ENCODE measurements at regions not wholly inside any gene's neighbourhood (a gene's known extent, or its start where the extent isn't known, plus 50 kb on each side); places are given as distances from the start of the nearest gene placed in this dataset.
A peak's percentile ranks its signal among the peaks of the same experiment; 100 is the strongest.
"Not testable (repeated sequence)": the region's sequence is repeated elsewhere in the genome, so short reads cannot be mapped to it uniquely, and the experiment has no call there.

DNA sequence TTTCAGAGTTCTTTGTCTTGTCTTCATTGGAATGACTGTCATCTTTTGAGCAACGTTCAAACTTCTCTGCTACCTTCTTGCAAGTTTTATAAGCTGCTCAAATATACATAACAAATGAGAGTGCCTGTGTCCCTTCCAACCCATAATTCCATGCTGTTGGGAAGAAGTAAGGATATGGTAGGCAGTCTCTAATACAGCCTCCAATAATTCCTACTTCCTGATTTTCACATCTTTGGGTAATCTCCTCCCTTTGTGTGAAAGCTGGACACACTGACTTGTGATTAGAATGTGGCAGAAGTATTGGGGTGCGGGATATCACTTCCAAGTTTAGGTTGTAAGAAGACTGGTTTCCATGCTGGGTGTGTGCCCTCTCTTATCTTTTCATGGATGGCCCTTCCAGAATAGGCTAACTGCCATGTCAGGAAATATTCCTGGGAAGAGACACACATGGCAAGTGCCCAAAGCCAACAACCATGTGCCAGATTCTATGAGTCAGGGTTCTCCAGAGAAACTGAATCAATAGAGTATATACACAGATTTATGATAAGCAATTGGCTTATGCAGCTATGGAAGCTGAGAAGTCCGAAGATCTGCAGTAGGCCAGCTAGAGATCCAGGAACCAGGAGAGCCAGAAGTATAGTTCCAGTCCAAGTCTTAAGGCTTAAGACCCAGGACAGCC lies 531.3 kb downstream of the NTRK2 start:
- DNase-seq: no peak

DNA sequence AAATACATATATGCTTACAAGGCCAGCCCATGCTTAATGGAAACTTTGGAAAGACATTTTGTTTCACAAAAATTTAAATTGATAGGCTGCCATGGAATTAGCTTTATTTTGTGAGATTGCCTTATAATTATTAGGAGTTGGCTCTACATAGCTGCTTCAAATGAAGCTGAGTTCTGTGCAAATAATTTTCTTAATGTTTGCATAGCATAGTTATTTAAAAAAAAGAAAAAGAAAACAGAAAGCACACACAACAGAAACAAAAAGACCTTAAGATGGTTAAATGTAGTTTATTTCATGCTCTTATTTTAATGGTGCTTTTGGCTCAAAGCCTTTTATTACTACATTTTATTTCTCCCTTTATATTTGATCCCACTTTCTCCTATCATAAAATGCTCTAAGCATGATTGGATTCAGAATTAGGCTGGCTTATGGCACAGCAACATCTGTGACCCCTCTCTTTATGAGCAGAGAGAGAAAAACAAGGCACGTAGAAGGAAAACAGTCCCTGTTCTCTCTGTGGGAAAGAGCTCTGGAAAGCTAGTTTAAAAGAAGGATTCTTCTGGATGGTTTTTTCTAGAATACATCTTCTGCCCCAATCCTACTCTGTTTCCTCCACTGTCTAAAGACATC lies 530.5 kb downstream of the NTRK2 start:
- DNase-seq: no peak

DNA sequence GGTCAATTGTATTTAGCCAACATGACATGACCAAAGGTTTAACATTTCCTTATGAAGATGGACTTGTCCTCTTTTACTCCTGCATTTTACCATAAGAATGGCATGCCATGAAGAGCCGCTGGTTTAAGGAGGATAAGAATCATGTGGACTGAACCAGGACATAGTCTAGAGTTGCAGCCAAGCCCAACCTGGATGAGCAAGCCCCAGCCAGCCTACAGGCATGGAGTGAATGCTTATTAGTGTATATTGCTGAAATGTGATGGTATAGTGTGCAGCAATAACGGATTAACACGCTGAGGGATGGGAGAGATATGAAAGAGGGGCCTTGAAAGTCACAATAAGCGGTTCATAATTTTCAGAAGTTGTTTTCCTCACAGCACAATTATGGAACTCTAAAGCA lies 523.2 kb downstream of the NTRK2 start:
- no peak for DNase-seq

DNA sequence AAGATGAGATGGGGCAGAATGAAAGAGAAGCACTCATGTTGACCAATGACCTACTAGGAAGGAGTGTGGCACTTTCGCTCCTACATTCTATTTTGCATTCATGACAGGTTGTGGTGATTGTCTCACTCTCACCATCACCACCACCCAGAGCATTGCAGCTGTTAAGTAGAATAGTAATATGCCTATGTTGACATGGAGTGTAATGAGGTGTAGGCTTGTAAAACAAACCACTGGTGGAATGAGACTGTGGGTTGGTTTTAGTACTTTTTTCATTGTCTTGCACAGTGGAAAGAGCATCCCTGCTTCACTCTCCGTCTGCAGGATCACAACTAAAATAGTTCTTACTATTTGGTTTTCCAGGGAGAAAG lies 516.7 kb downstream of the NTRK2 start:
- DNase-seq: no peak

DNA sequence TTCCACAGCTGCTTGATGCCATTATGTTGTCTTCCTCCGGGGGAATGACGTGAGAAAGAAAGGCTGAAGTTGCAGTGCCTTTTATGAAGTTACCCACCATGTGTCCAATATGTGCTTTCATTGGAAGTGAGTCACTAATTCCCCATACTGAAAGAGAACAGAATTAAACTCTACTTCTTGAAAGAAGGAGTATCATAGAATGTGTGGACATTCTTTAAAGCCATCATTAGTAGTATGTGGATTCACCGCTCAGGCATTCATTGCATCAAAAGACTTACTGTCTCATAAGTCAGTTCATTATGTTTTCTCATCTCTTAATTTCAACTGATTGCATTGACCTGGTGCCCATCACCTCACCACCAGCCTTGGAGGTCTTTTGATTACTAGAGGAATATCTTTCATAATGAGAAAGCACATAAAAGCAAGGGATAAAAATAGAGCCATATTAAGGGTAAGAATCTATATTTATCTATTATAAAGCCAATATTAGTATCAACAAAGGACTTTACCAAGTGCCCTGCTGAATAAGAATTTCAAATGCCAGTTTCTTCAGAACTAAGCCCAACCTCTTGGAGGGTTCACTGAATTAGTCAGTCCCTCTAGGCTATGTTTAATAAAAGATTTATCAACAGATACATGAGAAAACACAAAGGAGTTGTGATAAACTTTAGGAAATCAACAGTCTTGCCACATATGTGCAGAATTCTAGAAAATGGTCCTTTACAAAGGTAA lies 516.1 kb downstream of the NTRK2 start:
- DNase-seq: no peak

DNA sequence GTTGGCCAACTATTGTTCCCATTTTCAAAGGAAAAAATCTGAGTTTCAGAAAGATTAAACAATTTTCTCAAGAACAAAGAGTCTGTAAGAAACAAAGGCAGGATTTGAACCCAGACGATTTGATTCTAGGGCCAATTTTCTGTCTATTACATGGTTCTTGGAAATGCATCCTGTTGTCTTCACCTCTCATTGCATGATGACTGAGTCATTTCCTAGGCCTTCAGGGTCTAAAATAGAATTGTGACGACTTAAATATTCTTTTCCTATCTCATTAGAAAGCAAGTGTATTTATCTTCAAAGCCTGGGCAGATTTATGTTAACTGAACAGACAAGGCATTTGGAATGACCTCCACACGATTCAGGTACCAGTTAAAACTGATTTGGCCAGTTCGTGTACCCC lies 512.9 kb downstream of the NTRK2 start:
- no peak for DNase-seq

DNA sequence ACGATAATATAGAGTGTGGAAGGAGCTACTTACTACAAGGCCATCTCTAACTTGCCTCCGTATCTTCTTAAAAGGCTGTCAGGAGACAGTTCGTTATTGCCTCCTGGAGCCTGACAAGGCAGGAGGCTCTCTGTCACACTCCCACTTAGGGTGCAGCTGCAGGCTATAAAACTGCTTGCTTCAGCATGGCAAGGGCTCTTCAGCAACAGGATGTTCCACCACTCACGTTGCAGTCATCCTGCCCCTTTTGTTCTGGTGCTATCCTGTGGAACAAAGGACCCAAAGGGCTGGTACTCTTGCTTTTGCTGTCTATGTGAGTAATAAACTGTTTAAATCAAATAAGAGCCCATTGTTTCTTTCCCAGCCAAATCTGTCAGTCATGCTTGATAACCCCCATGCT lies 508.9 kb downstream of the NTRK2 start:
- peak in 1 of 14 donors; percentile 13 for DNase-seq

DNA sequence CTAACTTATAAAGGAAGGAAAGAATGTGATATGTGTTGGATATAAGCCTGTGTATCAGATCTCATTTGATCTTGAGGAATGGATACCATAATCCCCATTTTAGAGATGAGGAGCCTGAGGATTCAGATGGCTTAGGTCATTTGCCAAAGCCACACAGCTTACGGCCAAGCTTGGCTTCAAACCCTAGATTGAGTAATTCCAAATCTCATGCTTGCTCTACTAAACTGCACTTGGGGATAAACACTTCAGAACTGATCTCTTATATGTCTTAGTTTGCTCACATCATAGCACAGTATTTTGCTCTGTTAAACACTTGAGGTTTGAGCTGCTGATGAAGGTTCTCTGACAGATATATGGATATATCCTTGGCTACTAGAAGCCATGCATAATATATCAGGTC lies 504.4 kb downstream of the NTRK2 start:
- DNase-seq: no peak

DNA sequence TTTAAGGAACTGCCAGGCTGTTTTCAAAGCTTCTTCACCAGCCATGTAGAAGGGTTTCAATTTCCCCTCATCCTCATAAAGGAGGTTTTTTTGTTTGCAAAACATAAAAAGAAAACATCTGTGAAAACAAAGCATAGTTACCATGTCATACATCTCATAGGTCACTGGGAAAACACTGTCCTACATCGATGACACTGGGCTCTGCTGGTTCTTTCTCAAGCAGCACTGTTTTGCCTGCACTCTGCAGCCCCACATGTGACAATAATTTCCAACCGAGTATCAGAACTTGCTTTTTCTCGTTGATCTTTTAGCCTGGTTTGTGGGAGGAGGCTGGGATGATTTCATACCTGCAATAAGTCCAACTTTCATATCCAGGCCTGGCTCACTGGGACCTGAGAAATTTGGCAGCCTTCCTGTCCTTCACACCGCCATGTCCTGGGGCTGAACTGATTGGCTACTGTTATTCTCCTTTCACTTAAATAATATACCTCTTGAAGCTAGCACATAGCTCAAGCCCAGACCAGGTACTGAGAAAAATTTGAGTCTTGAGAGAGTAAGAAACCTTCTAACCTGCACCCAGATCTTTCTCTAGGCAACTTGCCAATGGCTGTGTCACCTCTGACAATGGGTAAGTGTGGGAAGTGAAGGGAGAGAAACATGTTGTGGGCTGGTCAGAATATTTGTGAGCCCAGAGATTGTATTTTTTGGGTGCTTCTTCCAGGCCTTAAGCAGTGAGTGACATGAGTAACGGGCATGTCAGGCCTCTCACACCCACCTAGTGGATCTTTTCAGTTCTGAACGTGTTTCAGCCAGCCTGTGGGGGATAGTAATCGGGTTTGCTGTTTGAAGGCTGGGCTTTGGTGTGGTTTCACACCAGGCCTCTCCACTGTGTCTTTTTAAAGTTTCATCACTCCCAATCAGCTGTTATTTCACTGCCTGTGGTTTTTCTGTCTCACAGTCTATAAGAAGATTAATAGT lies 502.8 kb downstream of the NTRK2 start:
- DNase-seq: no peak

DNA sequence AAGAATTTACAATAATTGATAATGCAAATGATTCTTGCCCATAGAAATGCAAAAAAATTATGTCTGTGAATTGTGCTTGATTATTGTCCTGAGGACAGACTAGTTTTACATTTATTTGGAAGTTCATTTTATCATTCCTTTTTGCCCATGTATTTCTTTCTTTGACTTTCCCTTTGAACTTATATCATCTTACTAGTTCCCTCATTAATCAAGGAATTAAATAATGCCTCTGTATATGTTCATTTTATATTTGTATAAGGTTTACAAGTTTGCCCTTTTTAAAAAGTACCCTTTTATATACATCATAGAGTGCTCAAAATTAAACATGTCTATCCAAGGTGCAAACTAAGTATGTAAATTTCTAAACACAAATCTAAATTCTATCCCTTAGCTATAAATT lies 501.6 kb downstream of the NTRK2 start:
- no peak for DNase-seq

DNA sequence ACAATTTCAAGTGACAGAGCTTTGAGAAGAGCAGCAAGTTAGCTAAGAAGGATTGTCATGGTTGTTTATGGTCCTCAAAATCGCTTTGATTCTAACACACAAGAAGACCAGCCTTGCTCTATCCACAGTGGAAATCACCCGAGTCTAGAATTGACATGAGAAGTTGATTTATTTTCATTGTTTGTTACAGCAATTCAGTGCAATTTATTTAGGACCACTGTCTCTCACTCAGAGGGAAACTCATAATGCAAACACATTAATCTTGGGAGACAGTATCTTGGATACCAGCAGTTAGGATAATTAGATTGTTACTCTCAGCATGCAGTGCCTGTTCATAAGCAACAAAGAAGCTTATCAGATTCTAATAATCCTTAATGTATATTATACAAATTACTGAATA lies 498.9 kb downstream of the NTRK2 start:
- DNase-seq: no peak

DNA sequence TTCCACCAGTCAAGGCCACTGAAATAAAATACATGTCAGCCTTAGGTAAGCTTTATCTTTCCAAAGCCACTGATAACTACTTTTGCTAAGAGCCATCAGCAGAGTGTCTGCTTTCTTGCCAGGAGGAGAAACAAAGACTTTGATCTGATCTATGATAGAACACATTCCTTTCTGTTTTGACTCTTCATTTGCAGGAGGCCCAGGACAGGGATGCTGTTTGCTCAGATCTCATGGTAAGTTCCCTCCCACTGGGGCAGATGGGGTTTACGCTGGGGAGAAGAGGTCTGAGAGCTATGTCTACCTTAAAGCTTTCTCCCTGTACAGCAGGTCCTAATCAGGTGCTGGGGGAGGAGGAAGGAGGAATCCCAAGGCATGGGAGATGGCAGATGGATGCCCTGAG lies 497.6 kb downstream of the NTRK2 start:
- no peak for DNase-seq

DNA sequence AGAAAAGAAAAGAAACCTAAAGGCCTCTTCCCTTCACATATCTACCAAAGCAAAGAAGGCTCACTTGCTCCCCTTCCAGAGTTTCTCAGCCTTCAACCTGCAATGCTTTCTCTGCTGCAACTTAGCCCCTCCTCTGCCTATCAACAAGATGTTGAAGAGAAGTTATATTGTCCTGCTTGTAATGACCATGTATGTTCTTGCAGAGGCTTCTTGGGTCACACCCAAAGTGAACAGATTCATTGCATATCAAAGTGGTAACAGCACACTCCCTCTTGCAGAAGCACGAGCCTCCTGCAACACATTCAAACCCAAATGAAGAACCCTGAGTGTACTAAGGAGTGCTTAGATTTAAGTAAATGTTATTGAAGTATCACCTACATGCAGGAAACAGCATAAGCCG lies 494.3 kb downstream of the NTRK2 start:
- DNase-seq: no peak

DNA sequence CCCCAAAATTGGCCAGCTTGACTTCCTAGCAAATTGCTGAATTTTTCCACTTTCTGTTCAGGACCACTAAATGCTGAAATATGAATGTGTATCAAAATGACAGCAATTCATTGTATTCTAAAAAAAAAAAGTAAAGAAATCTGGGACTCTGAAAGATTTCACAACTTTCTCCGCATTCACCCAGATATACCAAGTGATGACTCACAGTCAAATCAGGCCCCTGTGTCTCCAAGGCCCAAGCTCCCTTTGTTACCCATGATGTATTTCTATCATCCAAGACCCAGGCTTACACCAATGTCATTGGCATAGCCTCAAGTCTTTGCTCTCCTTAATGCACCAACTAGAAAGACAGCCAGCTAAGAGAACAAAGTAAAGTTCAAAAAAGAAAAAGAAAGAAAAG lies 493.9 kb downstream of the NTRK2 start:
- DNase-seq: no peak

DNA sequence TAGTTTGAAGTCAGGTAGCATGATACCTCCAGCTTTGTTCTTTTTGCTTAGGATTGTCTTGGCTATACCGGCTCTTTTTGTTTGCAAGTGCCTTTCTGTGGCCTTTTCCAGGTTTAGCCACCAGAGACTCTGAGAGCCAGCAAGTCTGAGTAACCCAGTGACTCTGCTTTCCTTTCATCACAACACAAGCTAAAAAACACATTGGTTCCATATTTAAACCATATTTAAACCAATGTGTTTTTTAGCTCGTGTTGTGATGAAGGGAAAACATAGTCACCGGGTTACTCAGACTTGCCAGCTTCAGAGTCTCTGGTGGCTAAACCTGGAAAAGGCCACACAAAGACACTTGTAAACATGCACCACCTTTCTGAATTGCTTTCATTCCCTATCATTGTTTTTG lies 493.3 kb downstream of the NTRK2 start:
- DNase-seq: no peak

DNA sequence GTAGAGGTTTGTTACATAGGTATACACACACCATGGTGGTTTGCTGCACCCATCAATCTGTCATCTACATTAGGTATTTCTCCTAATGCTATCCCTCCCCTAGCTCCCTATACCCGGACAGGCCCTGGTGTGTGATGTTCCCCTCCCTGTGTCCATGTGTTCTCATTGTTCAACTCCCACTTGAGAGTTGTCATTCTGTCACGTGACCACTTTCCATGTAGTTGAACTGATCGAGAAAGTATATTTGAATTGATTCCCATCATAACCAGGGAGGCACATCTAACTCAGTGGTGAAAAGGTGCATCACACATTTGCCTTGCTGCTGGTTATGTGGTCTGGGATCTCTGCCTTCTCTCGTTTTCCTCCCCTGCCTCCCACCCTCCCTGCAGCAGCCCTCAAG lies 491.4 kb downstream of the NTRK2 start:
- not testable (repeated sequence) for DNase-seq

DNA sequence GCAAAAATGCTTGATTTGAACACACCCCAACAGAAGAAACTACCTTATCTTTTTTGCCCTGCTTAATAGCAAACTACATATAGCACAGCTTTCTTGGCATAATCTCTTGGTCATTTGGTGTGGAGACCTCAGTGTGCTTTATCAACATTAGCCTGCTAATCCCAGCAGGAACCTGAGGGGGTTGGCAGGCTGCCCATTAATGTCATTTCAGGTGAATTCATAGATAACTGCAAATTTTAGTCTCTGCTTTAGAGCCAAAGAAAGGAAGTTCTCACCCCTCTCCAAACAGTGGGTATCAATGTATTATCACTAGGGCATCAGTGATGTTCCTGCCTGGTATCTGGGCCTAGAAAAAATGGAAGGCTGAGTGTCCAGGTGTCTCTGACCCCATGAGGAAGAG lies 489.0 kb downstream of the NTRK2 start:
- peak in 1 of 14 donors; percentile 63 for DNase-seq

DNA sequence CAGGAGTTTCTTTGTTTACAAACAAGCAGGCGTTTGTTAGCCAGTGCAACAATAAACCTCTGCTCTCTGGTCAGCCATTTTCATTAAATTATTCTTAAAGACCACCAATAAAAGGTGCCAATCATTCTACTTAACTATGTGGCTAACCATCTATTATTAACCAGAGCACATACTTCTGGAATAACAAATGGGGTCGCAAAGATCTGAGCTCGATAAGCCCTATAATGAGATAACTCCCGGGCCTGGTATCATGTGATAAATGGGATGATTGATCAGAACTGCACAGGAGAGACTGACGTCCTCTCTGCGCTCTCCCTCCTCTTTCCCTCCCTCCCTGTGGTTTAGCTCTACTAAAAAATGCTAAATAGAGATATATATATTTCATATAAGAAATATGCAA lies 488.2 kb downstream of the NTRK2 start:
- DNase-seq: no peak

DNA sequence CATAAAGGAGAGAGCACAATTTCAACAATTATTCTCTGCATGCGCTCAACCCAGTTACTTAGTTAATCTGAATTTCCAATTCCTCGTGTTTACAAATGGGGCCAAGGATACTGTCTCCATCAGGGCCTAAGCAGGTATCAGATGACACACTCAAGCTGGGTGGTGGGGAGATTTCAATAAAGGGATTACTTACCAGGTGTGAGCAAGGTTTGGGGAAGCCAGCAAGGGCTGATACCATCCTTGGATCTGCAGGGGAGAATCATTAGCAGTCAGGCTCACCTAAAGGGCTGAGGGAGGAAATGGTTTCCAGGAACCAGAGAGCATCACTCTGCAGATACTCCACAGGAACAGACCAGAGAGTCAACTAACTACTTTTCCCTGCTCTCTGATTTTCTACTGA lies 487.1 kb downstream of the NTRK2 start:
- no peak for DNase-seq

DNA sequence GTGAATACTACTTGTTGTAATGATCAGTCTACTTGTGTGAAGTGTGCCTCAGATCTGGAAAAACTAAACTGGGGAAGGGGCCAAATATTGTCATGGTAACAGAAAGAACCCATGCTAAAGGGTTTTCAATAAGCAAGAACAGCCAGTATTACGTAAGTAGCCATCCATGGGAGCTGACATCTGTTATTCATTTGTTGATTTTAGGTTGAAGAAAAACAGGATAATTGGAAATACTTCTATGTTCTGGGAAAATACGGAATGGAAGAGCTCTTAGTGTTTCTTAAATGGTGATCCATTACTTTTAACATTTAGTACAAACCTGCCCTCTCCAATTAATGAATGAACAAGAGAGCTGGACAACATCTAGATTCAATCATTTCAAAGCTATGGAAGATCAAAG lies 485.8 kb downstream of the NTRK2 start:
- no peak for DNase-seq

DNA sequence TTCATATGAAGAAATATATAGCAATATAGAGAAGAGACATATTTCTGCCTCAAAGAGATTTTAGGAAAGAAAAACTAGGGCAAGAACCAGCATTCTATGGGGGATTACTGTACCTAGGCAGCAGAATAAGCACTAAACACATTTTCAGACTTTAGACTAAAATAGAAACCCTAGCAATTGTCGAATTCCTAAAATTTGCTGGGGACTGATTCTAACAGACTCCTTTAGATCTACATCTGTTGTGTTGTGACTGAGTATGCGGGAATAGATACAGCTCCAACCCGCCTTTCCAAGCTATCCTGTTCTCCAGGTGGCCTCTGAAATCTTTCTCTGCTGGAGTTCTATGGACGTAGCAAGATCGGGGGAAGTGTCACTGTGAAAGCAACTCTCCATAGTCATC lies 482.2 kb downstream of the NTRK2 start:
- no peak for DNase-seq

DNA sequence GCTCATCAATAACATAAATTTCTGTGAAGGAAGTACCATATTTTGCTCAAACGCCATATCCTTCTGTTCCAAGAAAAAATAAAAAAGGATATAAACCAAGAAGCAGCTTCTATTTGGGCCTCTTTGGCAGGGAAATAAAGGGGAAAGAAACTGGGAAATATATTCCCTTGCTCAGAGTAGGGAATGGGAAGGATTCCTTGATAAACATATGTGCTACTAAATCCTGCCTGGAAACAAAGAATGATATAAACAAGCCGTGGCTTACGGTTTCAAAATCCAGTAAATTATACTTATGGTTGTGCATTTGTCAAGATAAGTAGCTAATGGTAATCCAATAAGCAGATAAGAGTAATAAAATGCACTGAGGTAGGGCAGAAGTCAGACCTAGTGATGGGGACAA lies 481.6 kb downstream of the NTRK2 start:
- DNase-seq: no peak
